OCI-LY3 (cell line): ENCODE measurements at regions not wholly inside any gene's neighbourhood (a gene's known extent, or its start where the extent isn't known, plus 50 kb on each side); places are given as distances from the start of the nearest gene placed in this dataset.

Experiments
- CTCF ChIP-seq: fragments of 200-600, 300-600 bp; sonication (generic); IDR thresholded peaks from 2 replicates; pipeline ENCODE4 v1.5.1; 2014; ENCODE audit warnings: antibody characterized with exemption, low read length, low read depth
- EZH2phosphoT487 ChIP-seq: fragments of 200-600 bp; shearing (Covaris generic); IDR thresholded peaks from 2 replicates; pipeline ENCODE4 v1.6.1; 2018; ENCODE audit warnings: antibody characterized with exemption, mixed run types, low read depth

GRCh38 chr15:69740684-69741083, 288.1 kb downstream of the RPLP1 start:
- TF ChIP-seq CTCF (no peak), EZH2phosphoT487 (no peak)
